Astrocyte of the cerebellum (primary cell): ENCODE measurements at regions not wholly inside any gene's neighbourhood (a gene's known extent, or its start where the extent isn't known, plus 50 kb on each side); places are given as distances from the start of the nearest gene placed in this dataset.

Experiments
- DNase-seq: peaks from one replicate; pipeline ENCODE4 v3.0.0-alpha.2; 2011; ENCODE audit warnings: low read depth
- H3K4me3 ChIP-seq: 2 replicates; pipeline ENCODE4 v1.5.1; 2011; ENCODE audit warnings: mild to moderate bottlenecking, low read depth, low read length, moderate library complexity
- in situ Hi-C: cut with HindIII; loops from 2 replicates; pipeline ENCODE4 v1.10.0; 2017; ENCODE audit warnings: low sequenced_read_pairs
- TF ChIP-seq, protein P1 (sequence below): IDR thresholded peaks from 2 replicates; pipeline ENCODE4 v1.5.1; 2012; ENCODE audit warnings: low read length, low read depth, moderate library complexity, mild to moderate bottlenecking; ENCODE audit errors: missing control alignments

DNA sequence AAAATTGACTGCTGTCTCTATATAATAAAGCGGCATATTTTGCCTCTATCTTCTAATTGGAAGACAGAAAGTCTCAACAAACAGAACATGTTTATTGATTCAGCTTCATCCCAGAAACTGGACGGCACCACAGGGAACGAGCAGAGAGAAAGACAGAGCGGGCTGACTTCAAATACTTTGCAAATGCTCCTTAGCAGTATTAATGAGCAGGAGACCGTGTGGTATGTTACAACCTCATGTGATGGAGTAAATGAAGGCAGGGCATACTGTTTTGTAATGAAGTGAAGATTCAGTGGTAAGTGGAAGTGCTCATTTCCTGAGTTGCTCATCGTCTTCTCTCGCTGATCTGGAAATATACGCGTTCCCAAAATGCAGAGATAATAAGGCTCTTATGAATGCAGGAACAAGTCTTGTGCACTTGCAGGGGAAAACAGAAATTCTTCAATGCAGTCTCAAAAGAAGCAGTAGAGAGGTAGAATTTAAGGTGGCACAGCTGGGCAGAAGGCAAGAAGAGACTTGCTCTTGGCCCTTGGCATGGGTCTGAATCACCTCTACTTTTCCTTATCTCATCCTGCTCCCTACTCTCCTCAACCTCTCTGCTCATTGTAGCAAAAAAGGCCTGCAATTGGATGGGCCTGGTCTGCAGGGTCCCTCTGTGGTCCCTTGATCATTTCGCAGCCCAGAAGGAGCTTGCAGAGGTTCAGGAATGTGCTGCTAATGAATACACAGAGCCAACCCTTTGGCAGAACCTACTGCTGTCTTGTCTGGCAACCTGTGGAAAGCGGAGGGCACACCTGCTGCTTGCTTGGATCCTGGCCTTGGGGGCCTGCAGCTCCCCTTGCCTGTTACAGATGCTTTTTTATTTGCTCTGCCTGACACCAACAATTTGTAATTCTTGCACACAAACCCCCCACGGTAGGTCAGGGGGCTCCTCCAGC, 604.9 kb upstream of the CFAP20DC start:
- in situ Hi-C loops, result no loop called here
- no peak overlapping the region for H3K4me3 ChIP-seq
- TF ChIP-seq, protein P1, sequence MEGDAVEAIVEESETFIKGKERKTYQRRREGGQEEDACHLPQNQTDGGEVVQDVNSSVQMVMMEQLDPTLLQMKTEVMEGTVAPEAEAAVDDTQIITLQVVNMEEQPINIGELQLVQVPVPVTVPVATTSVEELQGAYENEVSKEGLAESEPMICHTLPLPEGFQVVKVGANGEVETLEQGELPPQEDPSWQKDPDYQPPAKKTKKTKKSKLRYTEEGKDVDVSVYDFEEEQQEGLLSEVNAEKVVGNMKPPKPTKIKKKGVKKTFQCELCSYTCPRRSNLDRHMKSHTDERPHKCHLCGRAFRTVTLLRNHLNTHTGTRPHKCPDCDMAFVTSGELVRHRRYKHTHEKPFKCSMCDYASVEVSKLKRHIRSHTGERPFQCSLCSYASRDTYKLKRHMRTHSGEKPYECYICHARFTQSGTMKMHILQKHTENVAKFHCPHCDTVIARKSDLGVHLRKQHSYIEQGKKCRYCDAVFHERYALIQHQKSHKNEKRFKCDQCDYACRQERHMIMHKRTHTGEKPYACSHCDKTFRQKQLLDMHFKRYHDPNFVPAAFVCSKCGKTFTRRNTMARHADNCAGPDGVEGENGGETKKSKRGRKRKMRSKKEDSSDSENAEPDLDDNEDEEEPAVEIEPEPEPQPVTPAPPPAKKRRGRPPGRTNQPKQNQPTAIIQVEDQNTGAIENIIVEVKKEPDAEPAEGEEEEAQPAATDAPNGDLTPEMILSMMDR, result no peak
- DNase-seq, result no peak

DNA sequence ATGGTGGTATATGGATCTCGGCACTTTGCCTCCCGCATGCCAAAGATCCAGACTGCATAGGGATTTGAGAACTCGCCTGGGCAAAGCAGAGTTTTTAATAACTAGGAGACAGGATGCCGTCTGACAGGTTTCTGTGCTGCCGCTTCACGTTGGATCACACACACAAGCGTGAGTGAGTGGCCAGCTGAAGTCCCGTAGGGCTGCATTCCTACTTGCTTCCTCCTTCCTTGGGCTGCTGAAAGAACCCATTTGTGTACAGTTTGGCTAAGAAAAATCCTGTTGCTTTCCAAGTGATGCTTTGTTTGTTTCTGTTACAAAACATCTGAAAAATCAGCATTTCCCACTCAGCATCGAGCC, 604.3 kb upstream of the CFAP20DC start:
- TF ChIP-seq, protein P1, result no peak
- DNase-seq, result no peak
- H3K4me3 ChIP-seq, result no peak overlapping the region
- in situ Hi-C loops, result no loop called here

DNA sequence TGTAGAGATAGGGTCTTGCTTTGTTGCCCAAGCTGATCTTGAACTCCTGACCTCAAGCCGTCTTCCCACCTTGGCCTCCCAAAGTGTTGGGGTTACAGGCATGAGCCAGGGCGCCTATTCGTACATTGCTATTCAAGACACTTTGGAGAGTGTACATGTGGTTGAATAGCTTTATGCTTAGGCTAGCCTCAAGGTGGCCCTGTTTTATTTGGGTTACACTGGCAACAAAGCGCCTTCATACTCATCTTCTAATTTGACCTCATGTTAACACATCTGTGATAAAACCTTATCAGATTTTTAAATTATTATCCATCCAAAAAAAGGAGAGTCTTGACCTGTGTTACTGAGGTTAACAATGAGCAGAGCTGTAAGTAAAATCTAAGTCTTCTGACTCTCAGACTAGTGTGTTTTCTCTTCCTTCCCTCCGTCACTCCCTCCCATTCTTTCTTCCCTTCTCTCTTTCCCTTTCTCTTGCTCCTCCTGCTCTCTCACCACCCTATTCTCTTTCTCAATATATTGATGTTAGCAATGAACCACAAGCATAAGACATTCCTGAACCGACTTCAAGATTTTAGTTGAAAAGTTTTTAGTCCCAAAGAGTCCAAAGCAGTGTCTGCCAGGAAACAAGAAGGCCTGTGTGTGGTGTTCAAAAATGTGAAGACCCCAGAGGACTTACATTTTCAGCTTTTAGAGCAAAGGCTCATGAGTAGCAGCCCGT, 603.7 kb upstream of the CFAP20DC start:
- H3K4me3 ChIP-seq, result no peak overlapping the region
- TF ChIP-seq, protein P1, result no peak
- in situ Hi-C loops, result no loop called here
- no peak for DNase-seq

DNA sequence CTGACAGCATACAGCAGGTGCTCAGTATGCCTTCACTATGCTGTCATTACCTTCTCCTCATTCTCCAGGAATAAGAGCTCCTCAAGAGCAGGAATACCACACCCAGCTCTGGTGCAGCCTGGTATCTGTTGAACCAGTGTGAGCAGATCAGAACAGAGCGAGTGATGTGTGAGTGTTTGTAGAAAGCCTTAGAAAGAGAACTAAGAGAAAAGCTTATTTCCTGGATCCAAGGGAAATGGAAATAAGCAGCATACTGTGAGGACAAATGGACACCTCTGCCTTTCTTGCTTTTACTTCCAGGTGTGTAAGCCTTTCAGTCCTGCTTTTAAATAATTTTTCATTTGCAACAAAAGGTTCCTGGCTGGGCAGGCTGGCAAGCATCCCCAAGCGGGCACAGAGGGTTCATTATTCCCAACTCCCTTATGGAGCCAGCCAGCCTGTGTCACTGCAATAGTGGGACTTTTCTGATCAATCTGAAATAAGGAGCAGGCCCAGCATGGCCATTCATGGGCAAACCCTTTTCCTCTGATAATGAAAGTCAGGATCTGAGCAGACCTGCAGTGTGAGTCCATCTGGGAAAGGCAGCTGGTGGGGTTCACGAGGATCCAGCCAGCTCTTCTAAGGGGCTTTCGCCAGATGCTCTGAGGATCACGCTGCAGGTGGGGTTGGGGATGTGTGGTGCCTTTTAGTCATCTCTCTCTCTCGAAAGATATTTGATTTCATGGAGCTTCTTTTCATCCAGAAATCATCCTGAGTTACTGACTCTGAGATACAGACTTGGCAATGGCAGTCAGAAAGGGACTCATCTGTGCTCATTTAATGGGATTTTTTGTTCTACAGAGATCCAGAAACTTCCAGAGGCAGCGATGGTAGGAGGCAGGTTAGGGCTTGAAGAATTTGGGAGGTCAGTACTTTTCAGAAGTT, 594.9 kb upstream of the CFAP20DC start:
- no peak overlapping the region for H3K4me3 ChIP-seq
- in situ Hi-C loops, result no loop called here
- TF ChIP-seq, protein P1, result no peak
- no peak for DNase-seq

DNA sequence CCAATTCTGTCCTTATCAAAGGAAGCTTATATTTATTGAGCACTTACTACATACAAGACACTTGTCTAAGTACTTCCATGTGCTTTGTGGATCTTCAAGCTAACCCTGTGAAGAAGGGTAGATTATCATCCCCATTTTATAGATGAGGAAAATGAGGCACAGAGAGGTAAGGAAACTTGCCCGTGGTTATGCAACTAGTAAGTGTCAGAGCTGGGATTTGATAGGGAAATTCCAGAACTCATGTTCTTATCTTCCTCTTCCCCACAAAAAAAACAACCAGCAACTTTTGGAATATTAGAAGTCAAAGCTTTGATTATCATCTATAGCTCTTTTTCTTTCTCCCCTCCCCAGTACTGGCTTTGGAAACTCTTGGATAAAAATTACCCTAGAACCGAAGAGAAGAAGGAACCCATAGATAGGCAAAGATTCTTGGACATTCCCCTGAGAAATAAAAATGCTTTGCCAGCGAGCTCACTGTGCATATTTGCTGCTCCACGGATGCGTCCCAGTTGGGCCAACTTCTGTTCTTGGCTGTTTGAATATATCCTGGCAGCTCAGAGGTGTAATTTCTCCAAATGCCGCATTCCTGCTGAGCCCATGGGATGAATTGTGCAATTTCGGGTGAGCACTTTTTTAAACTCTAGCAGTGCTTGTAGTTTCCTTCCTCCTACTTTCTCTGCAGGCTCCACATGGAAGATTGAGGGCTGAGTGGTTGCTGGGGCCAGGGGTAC, 591.5 kb upstream of the CFAP20DC start:
- no peak for DNase-seq
- in situ Hi-C loops, result no loop called here
- TF ChIP-seq, protein P1, result no peak
- H3K4me3 ChIP-seq, result no peak overlapping the region
